Adrenal gland (tissue), 9 donors: ENCODE measurements at regions not wholly inside any gene's neighbourhood (a gene's known extent, or its start where the extent isn't known, plus 50 kb on each side); places are given as distances from the start of the nearest gene placed in this dataset.

Source experiments
- DNase-seq, 7 donors: peaks; one replicate each; pipeline ENCODE4 v3.0.0-alpha.2; 2019 to 2020
- H3K27ac ChIP-seq, 5 donors: fragments of 200-600 bp; sonication (generic) in 4 of 5; 1 replicate in 3 of 5; 2 replicates in 2 of 5; pipeline versions ENCODE4 v1.5.1 to v1.8.0; 2016 to 2020; ENCODE audit warnings: mild to moderate bottlenecking in 1 of 5
- H3K27me3 ChIP-seq: fragments of 200-600 bp; 2 replicates; pipeline ENCODE4 v1.8.0; 2021
- H3K36me3 ChIP-seq, 2 donors: fragments of 200-600 bp; replicated peaks in 1 of 2; 1 replicate in 1 of 2; 2 replicates in 1 of 2; pipeline versions ENCODE4 v1.5.1 to v1.8.0; 2018 to 2022
- H3K4me1 ChIP-seq, 2 donors: fragments of 200-600 bp; replicated peaks in 1 of 2; 1 replicate in 1 of 2; 2 replicates in 1 of 2; pipeline versions ENCODE4 v1.5.1 to v1.8.0; 2018 to 2021
- H3K4me3 ChIP-seq, 4 donors: fragments of 200-600 bp; sonication (generic) in 3 of 4; one replicate each; pipeline ENCODE4 v1.5.1; 2016 to 2018
- H3K9me3 ChIP-seq, 3 donors: fragments of 200-600 bp; sonication (generic) in 1 of 3; replicated peaks in 1 of 3; 1 replicate in 2 of 3; 2 replicates in 1 of 3; pipeline versions ENCODE4 v1.5.1 to v1.8.0; 2016 to 2021
- CTCF ChIP-seq, 6 experiments: fragments of 450-650 bp in 4 of 6; fragments of 200-600 bp in 2 of 6; sonication (generic) in 1 of 6; IDR thresholded peaks; 1 replicate in 5 of 6; 2 replicates in 1 of 6; pipeline versions ENCODE4 v1.5.1 to v1.8.0; 2016 to 2021; ENCODE audit warnings: antibody characterized with exemption in 6 of 6, mild to moderate bottlenecking in 2 of 6, moderate library complexity in 1 of 6
- POLR2A ChIP-seq, 2 donors: fragments of 450-650 bp; IDR thresholded peaks; one replicate each; pipeline ENCODE4 v1.6.1; 2017; ENCODE audit warnings: antibody characterized with exemption in 2 of 2, mild to moderate bottlenecking in 2 of 2, moderate library complexity in 1 of 2
- WGBS, 4 donors: extraction: QIAGEN DNeasy Blood & Tissue Kit in 2 of 4; methylation state at CpG; one replicate each; pipeline versions ENCODE4 v1.1.5 to v1.1.7; 2013 to 2017; 5-methylcytosine and 5-hydroxymethylcytosine counted together
- intact Hi-C, 2 donors: fragments of 100-400 bp; cut with DNase I; formaldehyde crosslinking; loops; one replicate each; pipeline versions ENCODE4 v1.14.1 to v1.15.0; 2022 to 2023
- donor health status: healthy with polysubstance abuse.
- donor health status: Bipolar disorder and iron deficiency.
- donor health status: DM: yes; HTN: yes; CAD: no.
- donor health status: DM: no; HTN: no; CAD: no.
- donor health status: DM: no; HTN: no; CAD: no.

GRCh38 chr3:6771171-6771570 is 89.7 kb upstream of the GRM7 start:
- intact Hi-C loops: no loop called here
- 61 to 70% (median 70%) methylated on average over 5 of the region's 5 CpGs for WGBS, 4 donors
- Histone ChIP-seq H3K9me3 (no peaks in the 10 kb centered on the region), H3K27me3 (no peaks in the 10 kb centered on the region), H3K4me3 (no peak overlapping the region), H3K4me1 (no peaks in the 10 kb centered on the region), H3K27ac (no peak overlapping the region), H3K36me3 (no peaks in the 10 kb centered on the region)
- TF ChIP-seq CTCF (IDR thresholded peaks at IDR 0.05) (no peak), POLR2A (IDR thresholded peaks at IDR 0.05) (no peak)
- no peak for DNase-seq

- H3K36me3 ChIP-seq: no peaks in the 10 kb centered on the region
- no peaks in the 10 kb centered on the region for H3K4me1 ChIP-seq
- intact Hi-C loops: no loop called here
- no peaks in the 10 kb centered on the region for H3K9me3 ChIP-seq
- WGBS, 4 donors: 84 to 93% (median 90%) methylated on average over 6 of the region's 6 CpGs
- H3K27ac ChIP-seq: no peak overlapping the region
- H3K4me3 ChIP-seq: no peak overlapping the region
- no peaks in the 10 kb centered on the region for H3K27me3 ChIP-seq
- TF ChIP-seq POLR2A (IDR thresholded peaks at IDR 0.05): no peak
- TF ChIP-seq CTCF (IDR thresholded peaks at IDR 0.05): no peak
- no peak for DNase-seq
These were observed 81.8 kb upstream of the GRM7 start for GRCh38 chr3:6779140-6779539.

GRCh38 chr3:6781092-6781491 is 79.8 kb upstream of the GRM7 start:
- intact Hi-C loops: no loop called here
- no peaks in the 10 kb centered on the region for H3K36me3 ChIP-seq
- no peak for DNase-seq
- H3K9me3 ChIP-seq: no peaks in the 10 kb centered on the region
- H3K4me3 ChIP-seq: no peak overlapping the region
- 56 to 68% (median 64%) methylated on average over 3 of the region's 3 CpGs for WGBS, 4 donors
- no peaks in the 10 kb centered on the region for H3K4me1 ChIP-seq
- no peak for TF ChIP-seq CTCF (IDR thresholded peaks at IDR 0.05)
- no peak for TF ChIP-seq POLR2A (IDR thresholded peaks at IDR 0.05)
- H3K27me3 ChIP-seq: no peaks in the 10 kb centered on the region
- H3K27ac ChIP-seq: no peak overlapping the region

GRCh38 chr3:6785726-6786125 is 75.2 kb upstream of the GRM7 start:
- Histone ChIP-seq H3K9me3 (no peaks in the 10 kb centered on the region), H3K27me3 (no peaks in the 10 kb centered on the region), H3K4me3 (no peak overlapping the region), H3K36me3 (no peaks in the 10 kb centered on the region), H3K4me1 (no peaks in the 10 kb centered on the region), H3K27ac (no peak overlapping the region)
- no peak for DNase-seq
- intact Hi-C loops: no loop called here
- TF ChIP-seq CTCF (IDR thresholded peaks at IDR 0.05) (no peak), POLR2A (IDR thresholded peaks at IDR 0.05) (no peak)
- 21 to 37% (median 31%) methylated on average over 2 of the region's 2 CpGs for WGBS, 4 donors
